ENCODE measurements at regions not wholly inside any gene's neighbourhood (a gene's known extent, or its start where the extent isn't known, plus 50 kb on each side); places are given as distances from the start of the nearest gene placed in this dataset.

GRCh38 chr10:43891241-43891640 is 242.6 kb upstream of the ZNF32 start:
- no peak for DNase-seq (ENCODE audit: low spot score)
- intact Hi-C loops (cut with DNase I): no loop called here
- no peak overlapping the region for H3K4me3 ChIP-seq
- H3K27me3 ChIP-seq (replicated peaks; ENCODE audit: insufficient read depth): peaks cover 2% of the 10 kb centered on the region
- no peaks in the 10 kb centered on the region for H3K4me1 ChIP-seq (replicated peaks)
- H3K9me3 ChIP-seq: no peaks in the 10 kb centered on the region
- TF ChIP-seq CTCF (IDR thresholded peaks at IDR 0.05) (no peak), POLR2A (IDR thresholded peaks at IDR 0.05) (no peak), POLR2AphosphoS5 (IDR thresholded peaks at IDR 0.05) (no peak)
- H3K36me3 ChIP-seq: no peaks in the 10 kb centered on the region
- no peak overlapping the region for H3K27ac ChIP-seq

- peaks cover 2% of the 10 kb centered on the region for H3K27me3 ChIP-seq (replicated peaks; ENCODE audit: insufficient read depth)
- no peak for TF ChIP-seq POLR2AphosphoS5 (IDR thresholded peaks at IDR 0.05)
- TF ChIP-seq POLR2A (IDR thresholded peaks at IDR 0.05): no peak
- TF ChIP-seq CTCF (IDR thresholded peaks at IDR 0.05): no peak
- no peak overlapping the region for H3K27ac ChIP-seq
- H3K36me3 ChIP-seq: no peaks in the 10 kb centered on the region
- no peaks in the 10 kb centered on the region for H3K4me1 ChIP-seq (replicated peaks)
- DNase-seq (ENCODE audit: low spot score): no peak
- intact Hi-C loops (cut with DNase I): no loop called here
- H3K4me3 ChIP-seq: no peak overlapping the region
- WGBS: 60% methylated on average over 2 of the region's 2 CpGs
- no peaks in the 10 kb centered on the region for H3K9me3 ChIP-seq
Observed at GRCh38 chr10:43890124-43890523, 241.4 kb upstream of the ZNF32 start.

GRCh38 chr10:43888586-43888985 is 239.9 kb upstream of the ZNF32 start:
- 61% methylated on average over 3 of the region's 3 CpGs for WGBS
- Histone ChIP-seq H3K36me3 (no peaks in the 10 kb centered on the region), H3K4me1 (replicated peaks) (no peaks in the 10 kb centered on the region), H3K27me3 (replicated peaks; ENCODE audit: insufficient read depth) (no peaks in the 10 kb centered on the region), H3K4me3 (no peak overlapping the region), H3K27ac (no peak overlapping the region), H3K9me3 (no peaks in the 10 kb centered on the region)
- TF ChIP-seq POLR2AphosphoS5 (IDR thresholded peaks at IDR 0.05) (no peak), POLR2A (IDR thresholded peaks at IDR 0.05) (no peak), CTCF (IDR thresholded peaks at IDR 0.05) (no peak)
- intact Hi-C loops (cut with DNase I): no loop called here
- no peak for DNase-seq (ENCODE audit: low spot score)

GRCh38 chr10:43885842-43886241 is 237.2 kb upstream of the ZNF32 start:
- DNase-seq (ENCODE audit: low spot score): no peak
- TF ChIP-seq POLR2AphosphoS5 (IDR thresholded peaks at IDR 0.05): no peak
- TF ChIP-seq POLR2A (IDR thresholded peaks at IDR 0.05): no peak
- TF ChIP-seq CTCF (IDR thresholded peaks at IDR 0.05): no peak
- intact Hi-C loops (cut with DNase I): no loop called here
- H3K4me3 ChIP-seq: no peak overlapping the region
- H3K9me3 ChIP-seq: no peaks in the 10 kb centered on the region
- no peak overlapping the region for H3K27ac ChIP-seq
- no peaks in the 10 kb centered on the region for H3K36me3 ChIP-seq
- no peaks in the 10 kb centered on the region for H3K4me1 ChIP-seq (replicated peaks)
- 89% methylated on average over 2 of the region's 2 CpGs for WGBS
- no peaks in the 10 kb centered on the region for H3K27me3 ChIP-seq (replicated peaks; ENCODE audit: insufficient read depth)

GRCh38 chr10:43885252-43885651 is 236.6 kb upstream of the ZNF32 start:
- 95% methylated on average over 5 of the region's 5 CpGs for WGBS
- DNase-seq (ENCODE audit: low spot score): no peak
- TF ChIP-seq POLR2A (IDR thresholded peaks at IDR 0.05) (no peak), CTCF (IDR thresholded peaks at IDR 0.05) (no peak), POLR2AphosphoS5 (IDR thresholded peaks at IDR 0.05) (no peak)
- Histone ChIP-seq H3K4me3 (no peak overlapping the region), H3K27ac (no peak overlapping the region), H3K27me3 (replicated peaks; ENCODE audit: insufficient read depth) (no peaks in the 10 kb centered on the region), H3K4me1 (replicated peaks) (no peaks in the 10 kb centered on the region), H3K36me3 (no peaks in the 10 kb centered on the region), H3K9me3 (no peaks in the 10 kb centered on the region)
- intact Hi-C loops (cut with DNase I): no loop called here
